ENCODE measurements at regions not wholly inside any gene's neighbourhood (a gene's known extent, or its start where the extent isn't known, plus 50 kb on each side); places are given as distances from the start of the nearest gene placed in this dataset.
"Not testable (repeated sequence)": the region's sequence is repeated elsewhere in the genome, so short reads cannot be mapped to it uniquely, and the experiment has no call there.

GRCh38 chr9:126183266-126183665 is 143.4 kb upstream of the MVB12B start:
- peaks cover 31% of the 10 kb centered on the region for H3K9me3 ChIP-seq
- no peak overlapping the region for H3K9ac ChIP-seq
- H3K4me2 ChIP-seq, result no peak overlapping the region; the same call in 1 of the 2 replicates
- no peaks in the 10 kb centered on the region for H3K27me3 ChIP-seq
- no peak overlapping the region for H3K4me3 ChIP-seq
- no peak for TF ChIP-seq Cebpa-rat (IDR thresholded peaks at IDR 0.05)
- no peak overlapping the region for H3K27ac ChIP-seq
- no peaks in the 10 kb centered on the region for H3K36me3 ChIP-seq
- no peaks in the 10 kb centered on the region for H4K20me1 ChIP-seq
- peaks cover 7% of the 10 kb centered on the region; the same call in 1 of the 2 replicates for H3K4me1 ChIP-seq

GRCh38 chr9:126190994-126191393 is 135.6 kb upstream of the MVB12B start:
- H4K20me1 ChIP-seq, H3K4me1 ChIP-seq, H3K4me2 ChIP-seq, H3K9me3 ChIP-seq, H3K27me3 ChIP-seq, H3K27ac ChIP-seq, H3K9ac ChIP-seq, H3K36me3 ChIP-seq, H3K4me3 ChIP-seq: not testable (repeated sequence)

- H3K4me3 ChIP-seq, result no peak overlapping the region
- H3K9me3 ChIP-seq, result peaks cover 20% of the 10 kb centered on the region
- no peaks in the 10 kb centered on the region for H3K27me3 ChIP-seq
- no peak overlapping the region for H3K9ac ChIP-seq
- H3K27ac ChIP-seq, result no peak overlapping the region
- no peak overlapping the region for H3K4me2 ChIP-seq
- TF ChIP-seq Cebpa-rat (IDR thresholded peaks at IDR 0.05), result no peak
- no peaks in the 10 kb centered on the region for H3K36me3 ChIP-seq
- H4K20me1 ChIP-seq, result no peaks in the 10 kb centered on the region
- peaks cover 19% of the 10 kb centered on the region for H3K4me1 ChIP-seq
These were observed 127.8 kb upstream of the MVB12B start for GRCh38 chr9:126198854-126199253.

- Histone ChIP-seq H3K9me3 (peaks cover 20% of the 10 kb centered on the region), H3K4me3 (no peak overlapping the region), H3K4me1 (peaks cover 48% of the 10 kb centered on the region), H4K20me1 (no peaks in the 10 kb centered on the region), H3K27ac (no peak overlapping the region; the same call in 1 of the 2 replicates), H3K27me3 (no peaks in the 10 kb centered on the region), H3K9ac (no peak overlapping the region), H3K36me3 (no peaks in the 10 kb centered on the region), H3K4me2 (peak overlapping the region; percentile 53)
- TF ChIP-seq Cebpa-rat (IDR thresholded peaks at IDR 0.05), result no peak
These were observed 123.3 kb upstream of the MVB12B start for GRCh38 chr9:126203313-126203712.

- H3K4me2 ChIP-seq, result peak overlapping the region; percentile 65; the same call in 1 of the 2 replicates
- H3K27ac ChIP-seq, result peak overlapping the region; percentile 33; the same call in 1 of the 2 replicates
- no peak for TF ChIP-seq Cebpa-rat (IDR thresholded peaks at IDR 0.05)
- no peak overlapping the region for H3K4me3 ChIP-seq
- peaks cover 48% of the 10 kb centered on the region for H3K4me1 ChIP-seq
- no peaks in the 10 kb centered on the region for H3K36me3 ChIP-seq
- H4K20me1 ChIP-seq, result no peaks in the 10 kb centered on the region
- H3K9ac ChIP-seq, result no peak overlapping the region
- H3K9me3 ChIP-seq, result peaks cover 16% of the 10 kb centered on the region
- no peaks in the 10 kb centered on the region for H3K27me3 ChIP-seq
These were observed 122.4 kb upstream of the MVB12B start for GRCh38 chr9:126204197-126204596.

GRCh38 chr9:126204708-126205225 is 121.9 kb upstream of the MVB12B start:
- H3K4me2 ChIP-seq, result peak overlapping the region; percentile 65

GRCh38 chr9:126205265-126205664 is 121.4 kb upstream of the MVB12B start:
- H3K9me3 ChIP-seq, result peaks cover 11% of the 10 kb centered on the region
- no peak for TF ChIP-seq Cebpa-rat (IDR thresholded peaks at IDR 0.05)

More at GRCh38 chr9:126204708-126205225, 121.9 kb upstream of the MVB12B start:
- H3K9me3 ChIP-seq, result peaks cover 16% of the 10 kb centered on the region
- no peak overlapping the region; the same call in 1 of the 2 replicates for H3K27ac ChIP-seq
- no peaks in the 10 kb centered on the region for H3K27me3 ChIP-seq
- H3K4me3 ChIP-seq, result no peak overlapping the region
- H4K20me1 ChIP-seq, result no peaks in the 10 kb centered on the region
- H3K9ac ChIP-seq, result no peak overlapping the region
- H3K36me3 ChIP-seq, result no peaks in the 10 kb centered on the region
- no peak for TF ChIP-seq Cebpa-rat (IDR thresholded peaks at IDR 0.05)
- peaks cover 48% of the 10 kb centered on the region for H3K4me1 ChIP-seq

GRCh38 chr9:126205845-126206498 is 120.7 kb upstream of the MVB12B start:
- H3K36me3 ChIP-seq, result peaks cover 2% of the 10 kb centered on the region; the same call in 1 of the 2 replicates
- H3K9me3 ChIP-seq, result peaks cover 10% of the 10 kb centered on the region
- peak overlapping the region; percentile 65 for H3K4me2 ChIP-seq
- no peak overlapping the region for H3K9ac ChIP-seq
- no peak overlapping the region for H3K4me3 ChIP-seq
- H4K20me1 ChIP-seq, result no peaks in the 10 kb centered on the region
- peak overlapping the region; percentile 16; the same call in 1 of the 2 replicates for H3K27ac ChIP-seq
- TF ChIP-seq Cebpa-rat (IDR thresholded peaks at IDR 0.05), result no peak
- peaks cover 48% of the 10 kb centered on the region for H3K4me1 ChIP-seq
- H3K27me3 ChIP-seq, result no peaks in the 10 kb centered on the region

More at GRCh38 chr9:126205265-126205664, 121.4 kb upstream of the MVB12B start:
- H3K36me3 ChIP-seq, result no peaks in the 10 kb centered on the region
- H3K9ac ChIP-seq, result no peak overlapping the region
- H3K4me3 ChIP-seq, result no peak overlapping the region
- peak overlapping the region; percentile 65 for H3K4me2 ChIP-seq
- H3K4me1 ChIP-seq, result peaks cover 48% of the 10 kb centered on the region
- H3K27me3 ChIP-seq, result no peaks in the 10 kb centered on the region
- peak overlapping the region; percentile 16; the same call in 1 of the 2 replicates for H3K27ac ChIP-seq
- H4K20me1 ChIP-seq, result no peaks in the 10 kb centered on the region

GRCh38 chr9:126207256-126207655 is 119.4 kb upstream of the MVB12B start:
- Histone ChIP-seq H3K9ac (no peak overlapping the region), H3K9me3 (peaks cover 13% of the 10 kb centered on the region; the same call in 1 of the 2 replicates), H4K20me1 (no peaks in the 10 kb centered on the region), H3K36me3 (peaks cover 15% of the 10 kb centered on the region; the same call in 1 of the 2 replicates), H3K4me2 (no peak overlapping the region), H3K4me1 (peaks cover 52% of the 10 kb centered on the region), H3K27ac (no peak overlapping the region), H3K4me3 (no peak overlapping the region), H3K27me3 (no peaks in the 10 kb centered on the region)
- no peak for TF ChIP-seq Cebpa-rat (IDR thresholded peaks at IDR 0.05)

- H3K27me3 ChIP-seq, result no peaks in the 10 kb centered on the region
- H3K9me3 ChIP-seq, result peaks cover 20% of the 10 kb centered on the region
- H3K27ac ChIP-seq, result no peak overlapping the region
- H3K4me1 ChIP-seq, result peaks cover 45% of the 10 kb centered on the region
- peaks cover 16% of the 10 kb centered on the region; the same call in 1 of the 2 replicates for H3K36me3 ChIP-seq
- H4K20me1 ChIP-seq, result no peaks in the 10 kb centered on the region
- no peak overlapping the region for H3K9ac ChIP-seq
- H3K4me3 ChIP-seq, result no peak overlapping the region
- TF ChIP-seq Cebpa-rat (IDR thresholded peaks at IDR 0.05), result no peak
- no peak overlapping the region for H3K4me2 ChIP-seq
These were observed 118.3 kb upstream of the MVB12B start for GRCh38 chr9:126208216-126208758.

All from BLaER1 (cell line).